SK-N-SH (cell line): ENCODE measurements at regions not wholly inside any gene's neighbourhood (a gene's known extent, or its start where the extent isn't known, plus 50 kb on each side); places are given as distances from the start of the nearest gene placed in this dataset.

ENCODE experiments used
- CTCF ChIA-PET: fragments of 300-600, 350-600 bp; formaldehyde crosslinking; extraction: SDS; loops from one replicate; lab custom pipeline; 2021; lab: Yijun Ruan, JAX
- POLR2A ChIA-PET: fragments of 350-600 bp; sonication (Branson Sonifier 250); formaldehyde crosslinking; extraction: SDS; loops from one replicate; lab custom pipeline; 2020; ENCODE audit warnings: antibody characterized with exemption, inconsistent platforms; lab: Yijun Ruan, JAX
- DNase-seq: peaks from one replicate; pipeline ENCODE4 v3.0.0; 2012
- H2AFZ ChIP-seq: fragments of 200-600 bp; sonication (generic); 2 replicates; pipeline ENCODE4 v1.8.1; 2016; ENCODE audit warnings: antibody characterized with exemption, mild to moderate bottlenecking, low read depth
- H3F3A ChIP-seq: fragments of 200-600 bp; sonication (generic); replicated peaks from 2 replicates; pipeline ENCODE3; 2016; ENCODE audit warnings: antibody characterized with exemption, mild to moderate bottlenecking; ENCODE audit not compliant: insufficient read depth
- H3K27ac ChIP-seq, 2 experiments: fragments of 200-500 bp in 1 of 2; fragments of 200-600 bp in 1 of 2; sonication (Bioruptor generic) in 1 of 2; sonication (generic), shearing (Covaris generic) in 1 of 2; 2 replicates each; pipeline versions ENCODE4 v1.5.1 to v1.6.1; 2014 to 2016; ENCODE audit warnings: low read depth in 2 of 2, inconsistent platforms in 1 of 2, low read length in 1 of 2, mild to moderate bottlenecking in 1 of 2, mixed read lengths in 1 of 2
- H3K27me3 ChIP-seq: fragments of 200-600 bp; sonication (generic), shearing (Covaris generic); 2 replicates; pipeline ENCODE4 v1.6.1; 2016; ENCODE audit warnings: mixed run types; ENCODE audit not compliant: insufficient read depth
- H3K36me3 ChIP-seq, 2 experiments: fragments of 200-500 bp in 1 of 2; fragments of 200-600 bp in 1 of 2; sonication (Bioruptor generic) in 1 of 2; sonication (generic) in 1 of 2; replicated peaks in 1 of 2; 2 replicates each; pipeline versions ENCODE3 to v1.5.1; 2014 to 2016; ENCODE audit warnings: low read length in 1 of 2, mild to moderate bottlenecking in 1 of 2; ENCODE audit not compliant: insufficient read depth in 2 of 2, control insufficient read depth in 1 of 2
- H3K4me1 ChIP-seq, 2 experiments: fragments of 200-500 bp in 1 of 2; fragments of 200-600 bp in 1 of 2; sonication (Bioruptor generic) in 1 of 2; sonication (generic), shearing (Covaris generic) in 1 of 2; 2 replicates each; pipeline versions ENCODE4 v1.5.1 to v1.6.1; 2014 to 2016; ENCODE audit warnings: low read depth in 1 of 2, low read length in 1 of 2, mixed run types in 1 of 2; ENCODE audit not compliant: insufficient read depth in 2 of 2, control insufficient read depth in 1 of 2
- H3K4me2 ChIP-seq: fragments of 200-600 bp; sonication (generic), shearing (Covaris generic); 2 replicates; pipeline ENCODE4 v1.6.1; 2017; ENCODE audit warnings: mixed run types
- H3K4me3 ChIP-seq, 2 experiments: fragments of 200-500 bp in 1 of 2; fragments of 200-600 bp in 1 of 2; sonication (Bioruptor generic) in 1 of 2; sonication (generic), shearing (Covaris generic) in 1 of 2; 2 replicates each; pipeline versions ENCODE4 v1.5.1 to v1.8.1; 2014 to 2016; ENCODE audit warnings: low read depth in 2 of 2, inconsistent platforms in 1 of 2, low read length in 1 of 2, mild to moderate bottlenecking in 1 of 2, mixed read lengths in 1 of 2, moderate library complexity in 1 of 2
- H3K79me2 ChIP-seq: fragments of 200-600 bp; sonication (generic); 2 replicates; pipeline ENCODE4 v1.8.1; 2017; ENCODE audit warnings: mild to moderate bottlenecking; ENCODE audit not compliant: insufficient read depth
- H3K9ac ChIP-seq: fragments of 200-600 bp; sonication (generic); 2 replicates; pipeline ENCODE4 v1.6.1; 2017; ENCODE audit warnings: mixed run types
- H3K9me2 ChIP-seq: fragments of 200-600 bp; sonication (generic); 2 replicates; pipeline ENCODE4 v1.6.1; 2017; ENCODE audit warnings: mixed run types
- H3K9me3 ChIP-seq: fragments of 200-600 bp; sonication (generic); 2 replicates; pipeline ENCODE4 v1.6.1; 2017; ENCODE audit warnings: mixed run types, mild to moderate bottlenecking, moderate library complexity
- H4K20me1 ChIP-seq: fragments of 200-600 bp; sonication (generic); 2 replicates; pipeline ENCODE4 v1.6.1; 2017; ENCODE audit warnings: mild to moderate bottlenecking, mixed run types; ENCODE audit not compliant: insufficient read depth
- CHD2 ChIP-seq: fragments of 150-350 bp; IDR thresholded peaks from 2 replicates; pipeline ENCODE4 v1.6.1; 2018; ENCODE audit warnings: low read length; ENCODE audit not compliant: partially characterized antibody
- CTCF ChIP-seq: fragments of 200-600 bp; sonication (generic); IDR thresholded peaks from 2 replicates; pipeline ENCODE4 v1.6.1; 2017; ENCODE audit warnings: antibody characterized with exemption, mild to moderate bottlenecking, moderate library complexity
- EP300 ChIP-seq, 2 experiments: IDR thresholded peaks; 2 replicates each; pipeline versions ENCODE4 v1.4.0 to v1.6.1; 2012; ENCODE audit warnings: borderline replicate concordance in 1 of 2, low read depth in 1 of 2, low read length in 1 of 2
- FOXM1 ChIP-seq: IDR thresholded peaks from 2 replicates; pipeline ENCODE4 v1.4.0; 2012; ENCODE audit warnings: low read depth, mild to moderate bottlenecking
- GABPA ChIP-seq: IDR thresholded peaks from 2 replicates; pipeline ENCODE4 v1.4.0; 2012; ENCODE audit warnings: low read depth, mild to moderate bottlenecking
- MAX ChIP-seq: IDR thresholded peaks from 2 replicates; pipeline ENCODE4 v1.4.0; 2012; ENCODE audit warnings: low read depth
- MEF2A ChIP-seq: IDR thresholded peaks from 2 replicates; pipeline ENCODE4 v1.4.0; 2012; ENCODE audit warnings: low read depth, borderline replicate concordance
- MXI1 ChIP-seq: IDR thresholded peaks from 2 replicates; pipeline ENCODE4 v1.6.1; 2012; ENCODE audit warnings: mild to moderate bottlenecking, low read depth, low read length, improper control_type of control experiment
- PBX3 ChIP-seq: IDR thresholded peaks from 2 replicates; pipeline ENCODE4; 2012
- POLR2AphosphoS5 ChIP-seq: IDR thresholded peaks from 2 replicates; pipeline ENCODE4 v1.6.1; 2012; ENCODE audit warnings: low read depth, low read length
- RAD21 ChIP-seq: IDR thresholded peaks from 2 replicates; pipeline ENCODE4 v1.6.1; 2012; ENCODE audit warnings: mild to moderate bottlenecking, low read length
- REST ChIP-seq: IDR thresholded peaks from 2 replicates; pipeline ENCODE4 v1.6.1; 2012; ENCODE audit warnings: mild to moderate bottlenecking, low read depth, low read length, moderate library complexity
- RXRA ChIP-seq: IDR thresholded peaks from 2 replicates; pipeline ENCODE4 v1.4.0; 2012; ENCODE audit warnings: low read depth, mild to moderate bottlenecking, borderline replicate concordance
- SMC3 ChIP-seq: IDR thresholded peaks from 2 replicates; pipeline ENCODE4 v1.6.1; 2012; ENCODE audit warnings: low read depth, low read length, improper control_type of control experiment
- TEAD4 ChIP-seq: IDR thresholded peaks from 2 replicates; pipeline ENCODE4 v1.4.0; 2012; ENCODE audit warnings: mild to moderate bottlenecking, borderline replicate concordance; ENCODE audit not compliant: insufficient read depth
- USF1 ChIP-seq: IDR thresholded peaks from 2 replicates; pipeline ENCODE4 v1.4.0; 2012; ENCODE audit warnings: low read depth, borderline replicate concordance
- YY1 ChIP-seq: IDR thresholded peaks from 2 replicates; pipeline ENCODE4 v1.4.0; 2012; ENCODE audit warnings: low read depth, mild to moderate bottlenecking
- WGBS: methylation state at CpG from one replicate; pipeline ENCODE4 v1.1.6; 2017; ENCODE audit warnings: low lambda C conversion rate; 5-methylcytosine and 5-hydroxymethylcytosine counted together

GRCh38 chr4:180483036-180483435 lies 1760.2 kb upstream of the TENM3 start:
- no peaks in the 10 kb centered on the region for H3F3A ChIP-seq
- 0% methylated on average over 1 of the region's 1 CpG for WGBS
- no peaks in the 10 kb centered on the region for H3K9me2 ChIP-seq
- H4K20me1 ChIP-seq = no peaks in the 10 kb centered on the region
- H3K27me3 ChIP-seq = no peaks in the 10 kb centered on the region
- no peak overlapping the region for H3K9ac ChIP-seq
- ChIA-PET CTCF (no interaction called here), POLR2A (no interaction called here)
- H2AFZ ChIP-seq = 0 out of 2 replicates have a peak overlapping the region, but pooled peaks have one; percentile 83
- no peak for DNase-seq
- TF ChIP-seq TEAD4 (no peak), PBX3 (no peak), CHD2 (no peak), RXRA (no peak), GABPA (no peak), FOXM1 (no peak), MEF2A (no peak), EP300 (IDR thresholded peaks at IDR 0.05; ENCODE audit: borderline replicate concordance in 1 of 2, low read depth in 1 of 2, low read length in 1 of 2) (no peak), REST (no peak), CTCF (no peak), MXI1 (no peak), RAD21 (no peak), MAX (no peak), SMC3 (no peak), POLR2AphosphoS5 (no peak), YY1 (no peak), USF1 (no peak)
- no peak overlapping the region for H3K4me3 ChIP-seq
- no peaks in the 10 kb centered on the region for H3K36me3 ChIP-seq
- no peaks in the 10 kb centered on the region for H3K79me2 ChIP-seq
- H3K4me2 ChIP-seq = no peak overlapping the region
- no peaks in the 10 kb centered on the region for H3K4me1 ChIP-seq
- H3K9me3 ChIP-seq = no peaks in the 10 kb centered on the region
- H3K27ac ChIP-seq = no peak overlapping the region
